Bone marrow (tissue), 2 donors: ENCODE measurements at regions not wholly inside any gene's neighbourhood (a gene's known extent, or its start where the extent isn't known, plus 50 kb on each side); places are given as distances from the start of the nearest gene placed in this dataset.
"Not testable (repeated sequence)": the region's sequence is repeated elsewhere in the genome, so short reads cannot be mapped to it uniquely, and the experiment has no call there.

Source experiments
- DNase-seq, 2 donors: peaks; one replicate each; lab custom pipeline; 2025; lab: John Stamatoyannopoulos, UW

DNA sequence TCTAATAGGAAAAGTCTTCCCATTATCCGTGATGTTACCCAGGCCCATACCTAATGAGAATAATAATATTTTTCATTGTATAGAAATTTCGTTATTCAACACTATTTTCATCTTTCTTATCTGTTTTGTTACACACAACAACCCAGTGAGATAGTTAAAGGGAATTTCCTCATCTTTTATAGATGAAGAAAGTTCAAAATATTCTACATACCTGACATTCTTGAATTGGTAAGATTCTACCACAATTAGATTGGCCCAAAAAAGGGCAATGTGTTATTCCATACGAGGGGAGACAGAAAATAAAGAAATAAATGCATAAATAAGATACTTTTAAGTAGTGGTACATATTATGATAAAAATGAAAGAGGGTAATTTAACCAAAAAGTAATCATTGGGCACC, 405.5 kb upstream of the ADAMTS5 start:
- no peak for DNase-seq

GRCh38 chr21:27371975-27372331, 405.1 kb upstream of the ADAMTS5 start:
- no peak for DNase-seq

DNA sequence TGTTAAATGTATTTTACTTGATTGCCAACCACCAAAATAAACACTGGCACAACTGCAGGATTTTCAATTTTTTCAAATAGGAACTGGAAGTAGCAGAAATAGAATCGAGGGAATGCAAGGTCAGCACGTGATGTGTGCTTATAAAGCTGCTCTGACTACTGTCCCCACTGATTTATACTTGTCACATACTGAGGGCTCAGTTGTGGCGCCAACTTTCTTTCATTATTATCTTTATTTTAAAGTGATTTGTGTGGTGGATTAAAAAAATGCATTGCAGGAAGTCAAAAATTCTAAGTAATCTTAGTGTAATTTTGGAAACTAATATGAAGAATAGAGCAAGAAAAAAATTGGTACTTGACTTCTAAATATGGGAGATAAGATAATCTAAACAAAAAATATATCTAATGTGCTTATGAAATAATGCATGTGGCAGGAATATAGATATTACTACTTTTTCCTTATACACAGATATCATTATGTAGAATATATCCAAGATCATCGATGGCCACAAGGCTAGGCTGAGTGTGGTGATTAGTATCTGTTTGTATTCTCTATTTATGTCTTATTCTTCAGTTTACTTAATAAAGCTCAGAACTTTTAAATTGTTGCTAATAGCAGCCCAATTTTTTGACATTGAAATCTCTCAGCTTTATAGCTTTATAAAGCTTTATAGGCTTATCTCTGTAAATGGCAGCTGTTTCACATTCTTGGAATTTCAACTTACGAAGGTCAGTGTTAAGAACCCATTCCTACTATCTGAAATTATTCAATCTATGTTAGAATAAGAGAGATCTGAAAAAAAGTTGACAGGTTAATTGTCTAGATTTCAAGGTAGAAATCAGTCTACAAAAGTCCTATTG, 404.5 kb upstream of the ADAMTS5 start:
- DNase-seq = no peak

- no peak for DNase-seq
Observed at GRCh38 chr21:27369978-27370571, 403.2 kb upstream of the ADAMTS5 start.

GRCh38 chr21:27369234-27369633, 402.3 kb upstream of the ADAMTS5 start:
- DNase-seq = no peak

GRCh38 chr21:27366646-27367235, 399.9 kb upstream of the ADAMTS5 start:
- no peak for DNase-seq

DNA sequence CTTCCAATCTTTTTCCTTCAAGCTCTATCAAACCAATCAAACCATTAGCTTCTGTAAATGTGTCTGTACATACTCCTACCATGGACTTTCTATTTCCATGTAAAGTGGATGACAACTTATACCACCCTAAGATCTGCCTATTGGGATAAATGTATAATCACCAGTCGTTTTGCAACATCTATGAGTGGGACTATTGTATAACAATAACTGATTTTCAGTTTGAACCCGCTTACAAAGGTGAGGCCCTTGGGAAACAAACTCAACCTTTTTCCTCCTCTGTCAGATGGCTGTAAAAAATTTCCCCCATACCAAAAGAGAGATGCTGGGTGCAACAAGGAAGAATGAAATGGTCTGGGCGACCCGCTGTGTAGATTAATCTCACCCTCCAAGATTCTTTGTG, 399.1 kb upstream of the ADAMTS5 start:
- no peak for DNase-seq

- no peak for DNase-seq
Observed at GRCh38 chr21:27365394-27365793, 398.5 kb upstream of the ADAMTS5 start.

DNA sequence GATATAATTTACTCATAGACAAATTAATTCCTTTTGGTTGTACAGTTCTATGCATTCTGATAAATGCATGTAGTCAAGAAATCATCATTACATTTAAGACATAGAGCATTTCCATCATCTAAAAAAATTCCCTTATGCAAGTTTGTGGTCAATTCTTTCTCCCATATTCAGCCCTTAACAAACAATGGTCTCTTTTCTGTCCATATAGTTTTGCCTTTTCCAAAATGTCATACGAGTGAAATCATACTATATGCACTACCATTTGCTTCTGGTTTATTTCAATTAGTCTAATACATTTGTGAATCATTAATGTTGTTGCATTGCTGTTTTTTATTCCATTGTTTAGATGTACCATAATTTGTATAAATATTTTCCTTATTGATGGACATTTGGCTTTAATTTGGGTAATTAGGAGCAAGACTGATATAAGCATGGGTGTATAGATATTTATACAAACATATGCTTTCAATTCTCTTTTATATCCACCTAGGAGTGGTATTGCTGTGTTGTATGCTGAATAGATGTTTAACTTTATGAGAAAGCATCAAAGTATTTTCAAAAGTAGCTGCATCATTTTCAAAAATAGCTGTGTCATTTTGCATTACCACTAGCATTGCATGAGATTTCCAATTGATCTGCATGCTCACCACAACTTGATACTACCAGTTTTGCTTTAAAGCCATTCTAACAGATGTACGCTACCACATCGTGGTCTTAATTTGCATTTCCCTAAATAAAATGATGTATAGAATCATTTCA, 397.0 kb upstream of the ADAMTS5 start:
- no peak for DNase-seq

DNA sequence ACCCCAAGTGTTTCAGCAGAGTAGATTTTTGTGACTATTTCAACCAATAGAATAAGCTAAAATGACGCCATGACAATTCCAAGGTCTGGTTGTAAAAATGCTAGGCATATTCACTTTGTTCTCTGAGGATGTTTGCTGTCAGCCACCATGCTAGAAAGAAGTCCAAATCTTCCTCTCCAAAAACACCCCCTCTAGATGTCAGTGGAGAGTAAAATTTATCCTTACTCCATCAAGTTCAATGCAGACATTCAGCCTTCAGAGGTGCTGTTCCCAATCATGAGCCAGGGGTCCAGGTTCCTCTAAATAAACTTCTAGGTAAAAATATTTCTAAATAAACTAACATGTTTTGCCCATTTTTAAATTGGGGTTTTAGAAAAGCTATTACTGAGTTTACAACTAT, 395.4 kb upstream of the ADAMTS5 start:
- no peak for DNase-seq

GRCh38 chr21:27359141-27359540, 392.3 kb upstream of the ADAMTS5 start:
- DNase-seq = no peak

DNA sequence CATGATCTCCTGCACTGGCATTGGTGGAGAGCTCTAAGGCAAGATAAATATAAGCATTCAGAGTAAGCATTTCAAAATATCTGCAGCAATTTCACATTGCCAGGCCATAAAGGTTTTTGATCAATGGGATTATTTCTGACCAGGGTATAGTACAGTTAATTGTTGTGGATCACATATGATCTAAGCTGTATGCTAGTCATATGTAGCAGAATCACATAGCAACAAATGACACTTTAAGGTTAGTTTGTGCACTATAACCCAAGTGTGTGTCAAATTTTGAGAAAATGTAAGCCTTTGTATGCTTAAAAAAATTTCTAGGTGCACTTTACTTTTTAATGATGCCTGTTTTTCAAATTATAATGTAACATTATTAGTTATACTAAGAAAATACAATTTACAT, 386.0 kb upstream of the ADAMTS5 start:
- no peak for DNase-seq

DNA sequence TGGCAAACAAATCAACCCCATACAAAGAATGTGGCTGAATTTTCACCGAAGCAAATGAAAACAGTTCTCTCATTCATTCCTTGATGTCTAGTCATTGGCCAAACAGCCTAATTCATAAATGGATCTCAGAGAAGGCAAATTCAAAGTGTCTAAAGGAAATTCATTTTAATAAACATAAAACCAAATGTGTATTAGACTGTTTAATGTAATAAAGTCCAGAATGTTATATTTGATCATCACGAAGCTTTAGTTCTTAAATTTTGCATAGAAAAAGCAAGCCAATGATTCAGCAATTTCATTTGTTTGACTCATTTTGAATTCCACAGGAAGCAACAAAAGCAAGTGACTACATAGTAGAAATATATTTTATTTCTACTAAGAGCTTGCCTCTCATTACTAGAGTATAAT, 379.2 kb upstream of the ADAMTS5 start:
- DNase-seq = no peak

DNA sequence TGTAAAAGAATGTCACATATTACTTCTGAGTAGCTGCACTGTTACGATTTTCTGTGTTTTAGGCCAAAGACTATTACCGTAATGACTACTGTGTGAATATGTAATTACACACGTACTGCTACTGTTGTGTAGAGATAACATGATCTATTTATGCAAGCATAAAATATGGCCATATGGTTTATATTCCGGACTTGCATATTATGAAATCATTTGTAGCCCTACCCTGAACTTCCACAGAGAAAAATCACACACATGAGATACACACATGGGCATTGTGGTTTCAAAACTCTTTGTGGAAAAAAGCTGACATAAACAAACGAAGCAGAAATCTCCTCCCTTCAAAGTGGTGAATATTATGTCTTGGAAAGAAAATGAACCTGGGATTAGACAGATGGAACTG, 373.0 kb upstream of the ADAMTS5 start:
- no peak for DNase-seq

DNA sequence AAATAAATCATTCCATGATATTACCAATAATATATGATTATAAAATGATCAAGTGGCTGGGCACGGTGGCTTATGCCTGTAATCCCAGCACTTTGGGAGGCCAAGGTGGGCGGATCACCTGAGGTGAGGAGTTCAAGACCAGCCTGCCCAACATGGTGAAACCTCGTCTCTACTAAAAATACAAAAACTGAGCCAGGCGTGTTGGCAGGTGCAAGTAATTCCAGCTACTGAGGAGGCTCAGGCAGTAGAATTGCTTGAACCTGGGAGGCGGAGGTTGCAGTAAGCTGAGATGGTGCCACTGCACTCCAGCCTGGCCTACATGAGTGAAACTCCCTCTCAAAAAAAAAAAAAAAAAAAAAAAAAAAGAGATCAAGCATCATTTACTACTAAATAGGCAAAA, 371.1 kb upstream of the ADAMTS5 start:
- DNase-seq = not testable (repeated sequence)

DNA sequence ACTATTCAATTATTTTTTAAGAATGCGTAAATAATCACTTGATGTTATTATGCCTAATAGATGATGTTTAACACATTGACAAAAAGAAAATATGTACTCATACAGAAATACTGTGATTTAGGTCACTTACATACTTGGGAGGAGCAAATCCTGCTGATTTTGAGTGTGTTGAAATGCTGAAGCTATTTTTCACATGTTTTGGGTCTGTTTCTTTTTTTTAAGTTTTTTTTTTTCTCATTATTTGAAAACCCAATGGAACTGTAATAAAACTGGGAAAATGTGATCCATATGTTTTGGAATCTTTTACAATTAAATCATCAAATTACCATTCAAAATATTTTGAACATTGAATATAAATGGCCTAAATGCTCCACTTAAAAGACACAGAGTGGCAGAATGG, 366.2 kb upstream of the ADAMTS5 start:
- no peak for DNase-seq

DNA sequence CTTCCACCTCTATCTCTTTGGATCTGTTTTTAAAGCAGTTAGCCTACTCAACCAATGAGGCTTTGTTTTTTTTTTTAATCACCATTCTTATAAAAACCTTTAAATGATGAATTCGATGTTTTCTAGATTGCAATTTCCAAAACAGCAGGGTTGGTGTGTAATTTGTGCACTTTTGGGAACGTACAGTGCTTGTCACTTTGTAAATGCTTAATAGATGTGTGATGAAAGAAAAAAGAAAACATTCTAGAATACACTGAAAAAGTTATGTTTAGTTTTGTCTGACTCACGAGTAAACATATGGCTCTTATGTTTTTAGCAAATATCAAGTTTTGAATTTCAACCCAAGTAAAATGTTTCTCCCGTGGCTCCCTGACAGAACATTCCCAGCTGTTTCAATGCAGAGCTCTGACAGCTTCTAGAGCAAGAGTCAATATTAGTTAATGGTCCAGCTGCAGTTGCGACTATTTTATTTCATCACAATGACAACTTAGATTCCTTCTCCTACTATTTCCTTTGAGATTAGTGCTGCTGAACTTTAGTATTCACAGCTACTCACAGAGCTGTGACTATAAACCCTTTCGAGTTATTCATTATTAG, 362.5 kb upstream of the ADAMTS5 start:
- no peak for DNase-seq

DNA sequence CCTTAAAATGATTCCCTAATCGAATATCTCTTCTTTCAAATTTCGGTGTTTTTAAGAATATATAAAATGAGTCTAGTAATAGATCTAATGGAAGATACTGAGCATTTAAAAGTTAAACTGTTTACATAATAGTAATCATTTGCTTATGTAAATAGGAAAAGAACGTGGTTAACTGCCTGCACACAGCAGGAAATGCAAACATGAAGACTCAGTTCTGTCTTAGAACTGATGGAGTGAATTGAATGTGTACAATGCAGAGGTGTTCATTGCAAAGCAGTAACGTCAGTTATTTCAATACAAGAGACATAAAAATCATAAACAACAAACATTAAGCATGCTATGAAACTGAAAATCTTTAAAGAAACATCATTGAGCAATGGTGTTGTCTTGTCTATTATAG, 359.4 kb upstream of the ADAMTS5 start:
- no peak for DNase-seq

- no peak for DNase-seq
Observed at GRCh38 chr21:27323331-27323730, 356.4 kb upstream of the ADAMTS5 start.

DNA sequence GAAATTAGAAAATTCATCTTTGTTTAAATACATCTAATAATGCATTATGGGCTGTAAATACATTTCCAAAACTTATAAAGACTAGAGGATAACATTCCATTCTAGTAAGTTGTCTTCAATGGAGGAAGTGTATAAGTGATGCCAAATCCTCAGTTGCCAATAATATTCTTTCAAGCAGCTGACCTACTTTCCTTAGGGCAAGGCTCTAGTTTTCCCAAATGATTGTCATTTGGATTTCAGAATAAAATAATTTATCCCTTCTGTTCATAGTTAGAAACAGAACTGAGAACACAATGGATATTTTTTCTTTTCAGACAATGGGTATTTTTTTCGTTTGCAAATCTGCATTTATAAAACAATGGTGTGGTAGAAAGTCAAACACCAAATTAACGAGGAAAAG, 354.9 kb upstream of the ADAMTS5 start:
- DNase-seq = no peak

DNA sequence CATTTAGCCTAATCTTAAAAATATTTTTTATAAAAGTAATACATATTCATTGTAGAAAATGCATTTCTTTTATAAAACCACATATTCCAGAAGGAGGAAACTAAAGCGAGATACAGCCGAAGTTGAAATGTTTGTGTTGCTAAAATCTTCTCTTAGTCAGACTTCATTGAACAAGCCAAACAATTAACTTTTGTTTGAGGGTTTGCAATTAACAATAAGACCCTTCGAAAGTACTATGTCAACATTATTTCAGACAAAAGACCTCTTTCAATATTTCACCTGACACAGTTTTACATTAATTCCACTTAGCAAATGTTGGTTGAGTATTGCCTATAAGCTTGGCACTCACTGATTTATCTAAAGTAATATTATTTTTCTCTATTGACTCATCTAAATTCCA, 354.0 kb upstream of the ADAMTS5 start:
- DNase-seq = no peak

DNA sequence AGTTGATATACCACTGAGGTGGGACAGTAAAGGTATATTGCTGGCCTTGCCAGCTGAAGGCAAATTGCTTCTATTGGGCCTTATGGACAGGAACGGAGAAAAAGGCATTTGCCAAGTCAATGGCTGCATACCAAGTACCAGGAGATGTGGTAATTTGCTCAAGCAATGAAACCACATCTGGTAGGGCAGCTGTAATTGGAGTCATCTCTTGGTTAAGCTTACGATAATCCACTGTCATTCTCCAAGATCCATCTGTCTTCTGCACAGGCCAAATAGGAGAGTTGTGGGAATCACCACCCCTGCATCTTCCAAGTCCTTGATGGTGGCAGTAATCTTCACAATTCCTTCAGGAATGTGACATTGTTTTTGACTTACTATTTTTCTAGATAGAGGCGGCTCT, 350.7 kb upstream of the ADAMTS5 start:
- not testable (repeated sequence) for DNase-seq
